Muscle of arm (tissue), 1 donor: ENCODE measurements at regions not wholly inside any gene's neighbourhood (a gene's known extent, or its start where the extent isn't known, plus 50 kb on each side); places are given as distances from the start of the nearest gene placed in this dataset.
"Not testable (repeated sequence)": the region's sequence is repeated elsewhere in the genome, so short reads cannot be mapped to it uniquely, and the experiment has no call there.

ENCODE experiments used
- DNase-seq: peaks from one replicate; pipeline ENCODE4 v3.0.0-alpha.2; 2013

DNA sequence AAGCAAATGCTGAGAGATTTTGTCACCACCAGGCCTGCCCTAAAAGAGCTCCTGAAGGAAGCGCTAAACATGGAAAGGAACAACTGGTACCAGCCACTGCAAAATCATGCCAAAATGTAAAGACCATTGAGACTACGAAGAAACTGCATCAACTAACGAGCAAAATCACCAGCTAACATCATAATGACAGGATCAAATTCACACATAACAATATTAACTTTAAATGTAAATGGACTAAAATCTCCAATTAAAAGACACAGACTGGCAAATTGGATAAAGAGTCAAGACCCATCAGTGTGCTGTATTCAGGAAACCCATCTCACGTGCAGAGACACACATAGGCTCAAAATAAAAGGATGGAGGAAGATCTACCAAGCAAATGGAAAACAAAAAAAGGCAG, 702.7 kb upstream of the INTU start:
- DNase-seq: not testable (repeated sequence)

DNA sequence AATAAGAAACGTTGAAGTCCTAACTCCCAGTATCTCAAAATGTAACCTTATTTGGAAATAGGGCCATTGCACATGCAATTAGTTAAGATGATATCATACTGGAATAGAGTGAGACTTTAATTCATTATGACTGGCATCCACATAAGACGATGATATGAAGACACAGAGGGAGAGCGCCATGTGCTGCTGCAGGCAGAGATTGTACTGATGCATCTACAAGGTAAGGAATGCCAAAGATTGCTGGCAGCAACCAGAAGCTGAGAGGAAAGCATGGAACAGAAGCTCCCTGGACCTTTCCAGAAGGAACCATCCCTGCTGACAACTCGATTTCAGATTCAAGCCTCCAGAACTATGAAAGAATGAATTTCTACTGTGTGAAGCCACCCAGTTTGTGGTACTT, 697.0 kb upstream of the INTU start:
- DNase-seq: no peak

DNA sequence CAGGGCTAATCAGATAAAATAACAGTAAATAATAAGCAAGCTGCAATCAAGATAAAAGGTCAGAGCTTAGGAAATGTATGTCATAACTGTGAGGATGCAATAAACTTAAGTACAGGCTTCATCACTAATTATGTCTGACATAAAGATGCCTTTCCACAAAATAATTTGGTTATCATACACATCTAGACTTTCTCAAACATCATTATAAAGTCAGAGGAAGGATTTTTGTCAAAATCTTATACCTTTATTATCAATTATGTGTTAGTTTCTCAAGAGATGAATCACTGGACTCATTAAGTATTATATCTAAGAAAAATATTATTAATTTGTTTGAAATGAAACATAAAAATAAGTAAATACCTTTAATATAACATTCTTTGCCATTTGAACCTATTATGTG, 695.4 kb upstream of the INTU start:
- DNase-seq: no peak

DNA sequence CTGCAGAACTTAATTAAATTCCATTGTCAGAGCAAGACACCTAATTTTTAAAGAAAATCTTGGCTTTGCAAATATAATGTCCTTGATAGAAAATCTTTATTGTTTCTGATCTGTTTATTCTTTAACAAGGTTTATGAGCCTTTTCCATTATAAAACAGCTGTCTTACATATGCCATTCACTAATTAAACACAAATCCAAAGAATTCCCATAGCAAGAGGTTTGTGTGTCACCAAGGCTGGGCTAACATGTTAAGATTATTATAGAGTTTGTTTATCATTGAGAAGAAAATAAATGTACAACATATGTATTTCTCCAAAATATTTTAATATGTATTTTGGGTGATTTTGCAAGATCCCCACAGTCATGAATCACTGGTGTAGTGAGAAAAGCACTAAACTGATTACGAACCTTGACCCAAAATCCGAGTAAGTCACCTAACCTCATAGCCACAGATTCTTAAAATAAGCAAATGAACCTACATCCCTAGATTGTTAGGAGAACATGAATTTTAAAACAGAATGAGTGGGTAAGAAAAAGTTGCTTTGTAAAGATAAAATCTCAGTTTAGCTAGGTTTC, 694.8 kb upstream of the INTU start:
- DNase-seq: no peak

DNA sequence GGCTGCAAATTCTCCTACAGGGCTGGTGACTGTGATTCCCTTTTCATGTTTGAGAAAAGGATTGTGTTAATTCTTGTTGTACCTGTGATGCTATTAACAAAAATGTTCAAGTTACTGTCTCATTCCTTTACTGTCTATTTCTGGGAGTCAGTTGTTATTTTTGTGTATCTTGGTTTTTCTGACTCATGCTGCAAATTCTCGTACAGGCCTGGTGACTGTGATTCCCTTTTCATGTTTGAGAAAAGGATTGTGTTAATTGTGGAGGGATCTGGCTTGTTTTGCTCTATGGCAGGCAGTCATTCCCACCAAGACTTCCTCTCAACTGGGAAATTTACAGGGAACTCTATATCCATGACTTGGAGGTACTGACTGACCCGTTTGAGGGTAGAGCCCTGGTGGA, 693.4 kb upstream of the INTU start:
- no peak for DNase-seq

DNA sequence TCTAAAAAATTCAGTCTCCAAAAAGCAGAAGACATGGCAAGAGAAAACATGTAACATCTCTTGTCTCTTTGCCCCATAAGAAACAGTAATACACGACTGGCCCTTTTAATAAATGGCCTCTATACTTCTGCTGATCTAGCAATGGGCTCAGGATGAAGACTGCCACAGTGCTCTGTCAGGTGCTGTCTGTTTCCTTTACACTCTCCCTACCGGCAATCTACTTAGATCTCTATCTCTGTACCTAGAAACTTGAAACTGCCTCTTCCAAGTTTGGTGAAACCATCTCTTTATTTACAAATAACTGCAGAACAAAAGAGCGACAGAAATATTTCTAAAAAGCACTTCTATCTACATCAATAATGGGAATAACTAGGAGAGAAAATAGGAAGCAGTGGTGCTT, 685.2 kb upstream of the INTU start:
- DNase-seq: no peak

DNA sequence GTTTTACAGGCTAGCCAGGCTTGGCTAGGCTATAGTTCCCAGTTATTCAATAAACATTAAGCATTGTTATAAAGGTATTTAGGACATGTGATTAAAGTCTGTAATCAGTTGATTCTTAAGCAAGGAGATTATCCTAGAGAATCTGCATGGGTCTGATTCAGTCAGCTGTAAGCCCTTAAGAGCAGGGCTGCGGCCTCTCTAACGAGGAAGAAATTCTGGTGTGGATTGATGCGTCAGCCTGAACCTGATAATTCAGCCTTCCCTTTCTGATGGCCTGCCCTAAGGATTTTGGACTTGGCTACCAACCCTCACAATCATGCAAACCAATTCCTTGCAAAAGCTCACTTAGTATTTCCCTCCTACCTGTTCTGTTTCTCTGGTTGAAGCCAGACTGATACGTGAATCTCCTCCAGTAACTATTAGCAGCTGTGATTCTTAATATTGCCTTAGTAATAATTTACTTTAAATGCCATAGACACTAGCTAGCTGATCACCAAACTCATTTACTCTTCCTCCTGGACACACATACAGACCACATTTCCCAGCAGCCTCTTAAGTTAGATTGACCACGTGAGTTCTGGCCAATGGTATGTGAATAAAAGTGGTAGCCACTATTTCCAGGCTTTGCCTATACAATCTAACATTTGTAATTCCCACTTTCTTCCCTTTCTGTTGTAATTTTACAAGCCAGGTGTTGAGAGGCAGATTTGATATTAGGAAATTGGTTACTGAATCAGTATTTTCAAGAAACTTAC, 678.0 kb upstream of the INTU start:
- no peak for DNase-seq

DNA sequence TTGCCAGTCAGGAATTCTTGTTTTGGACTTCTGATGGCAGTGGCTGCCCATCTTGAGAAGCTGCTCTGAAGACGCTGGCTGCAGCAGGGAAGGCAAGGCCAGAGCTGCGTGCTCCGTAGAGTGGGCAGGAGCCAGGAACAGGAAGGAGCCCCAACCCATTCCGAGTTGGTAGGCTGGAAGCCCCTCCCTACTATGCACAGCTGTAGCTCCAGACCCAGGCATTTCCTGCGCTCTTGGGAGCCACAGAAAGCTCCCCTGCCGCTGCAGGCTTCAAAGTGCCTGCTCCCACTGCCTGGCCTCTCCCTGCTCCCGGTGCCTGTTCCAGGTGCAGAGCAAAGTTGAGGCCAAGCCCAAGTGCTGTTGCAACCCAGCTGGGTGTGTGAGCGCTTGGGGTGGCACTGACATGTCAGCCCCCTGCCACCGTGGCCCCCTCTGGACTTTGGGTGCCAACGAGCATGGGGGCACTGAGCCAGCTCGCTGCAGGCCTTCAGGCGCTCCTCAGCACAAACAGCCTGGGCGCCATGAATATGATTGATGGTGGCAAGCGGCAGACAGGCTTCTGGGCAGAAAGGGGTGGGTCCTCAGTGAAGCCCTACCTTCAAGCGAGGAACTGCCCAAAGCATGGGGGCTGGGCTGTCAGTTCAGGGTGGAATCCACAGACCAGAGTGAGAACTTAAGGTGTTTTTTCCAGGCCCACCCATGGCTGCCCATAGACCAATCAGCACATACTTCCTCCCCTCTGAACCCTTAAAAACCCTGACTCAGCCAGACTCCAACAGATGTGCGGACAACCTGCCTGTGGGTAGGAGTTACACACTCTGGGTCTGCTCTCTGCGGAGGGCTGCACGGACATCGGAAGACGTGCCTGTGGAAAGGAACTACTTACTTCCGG, 677.2 kb upstream of the INTU start:
- DNase-seq: no peak

DNA sequence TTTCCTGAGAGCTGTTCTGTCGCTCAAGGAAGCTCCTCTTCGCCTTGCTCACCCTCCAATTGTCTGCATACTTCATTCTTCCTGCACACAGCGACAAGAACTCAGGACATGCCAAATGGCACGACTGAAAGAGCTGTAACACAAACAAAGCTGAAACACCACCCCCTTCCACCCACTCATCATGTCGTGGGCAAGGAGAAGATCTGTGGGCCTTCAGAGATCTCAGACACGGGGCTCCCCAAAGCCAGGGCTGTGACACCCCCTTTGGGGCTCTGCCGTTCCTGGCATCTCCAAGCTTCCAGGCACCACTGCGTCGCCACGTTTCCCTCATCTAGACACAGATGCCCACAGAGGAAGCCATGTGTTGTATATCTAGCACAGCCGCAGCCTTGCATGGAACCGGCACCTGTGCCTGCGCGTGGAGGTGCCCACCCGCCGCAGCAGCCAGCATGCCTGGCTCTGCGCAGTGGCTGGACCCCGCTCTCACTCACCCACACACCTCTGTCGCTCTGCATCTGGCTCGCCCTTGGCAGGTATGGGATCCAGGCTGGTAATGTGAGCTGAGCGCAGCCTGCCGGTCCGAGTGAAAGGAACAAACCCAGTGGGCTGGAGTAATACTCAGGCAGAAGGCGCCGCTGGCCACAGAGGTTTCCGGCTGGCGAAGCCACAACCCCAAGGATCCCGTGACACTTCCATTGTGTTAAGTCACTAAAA, 676.4 kb upstream of the INTU start:
- no peak for DNase-seq

DNA sequence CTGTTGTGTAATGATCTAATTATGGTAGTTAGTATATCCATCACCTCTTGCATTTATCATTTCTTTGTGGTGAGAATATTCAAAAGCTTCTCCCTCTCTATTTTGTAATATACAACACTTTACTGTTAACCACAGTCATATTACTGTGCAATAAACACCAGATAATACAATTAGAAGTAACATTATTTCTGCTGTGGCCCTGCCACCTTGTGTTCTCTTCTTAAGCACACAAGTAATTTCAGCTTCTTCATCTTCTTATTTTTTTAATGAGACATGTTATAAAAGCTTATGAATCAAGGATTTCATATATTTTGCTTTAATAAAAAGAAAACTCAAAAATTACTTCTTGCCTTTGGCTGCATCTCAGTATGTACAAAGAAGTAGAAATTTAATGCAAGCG, 675.2 kb upstream of the INTU start:
- no peak for DNase-seq

DNA sequence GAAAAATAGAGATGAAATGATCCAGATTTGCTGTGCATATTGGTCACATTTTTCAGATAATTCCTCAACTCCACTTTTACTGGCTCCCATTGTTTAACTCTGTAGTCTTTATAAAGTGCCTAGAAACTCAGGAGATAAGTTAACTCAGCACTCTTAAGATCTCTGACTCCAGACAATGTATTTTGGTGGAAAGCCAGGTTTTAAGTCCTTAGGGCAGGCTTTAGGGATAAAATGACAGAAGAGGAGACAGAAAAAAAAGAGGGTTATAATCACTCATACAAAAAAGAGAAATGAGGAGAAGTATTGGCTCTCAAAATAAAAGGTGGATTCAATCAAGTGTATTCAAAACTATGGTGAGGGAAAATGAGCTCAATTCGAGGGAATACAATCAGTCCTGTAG, 674.8 kb upstream of the INTU start:
- DNase-seq: no peak

DNA sequence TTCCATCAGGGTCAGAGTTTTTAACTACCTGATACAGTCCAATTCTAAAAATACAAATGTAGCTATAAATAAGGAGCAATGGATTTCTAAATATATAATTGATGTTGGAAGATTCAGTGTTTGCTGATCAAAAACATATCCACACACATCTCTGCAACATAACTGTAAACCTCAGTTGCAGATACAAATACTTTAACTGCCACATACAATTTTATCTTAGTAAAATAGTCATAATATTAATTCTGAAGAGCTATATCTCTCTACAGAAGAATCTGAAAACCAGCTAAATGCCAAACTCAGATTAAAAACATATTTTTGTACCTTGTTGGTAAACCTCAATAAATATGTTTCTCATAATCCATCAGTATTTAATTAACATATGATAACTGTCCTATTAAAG, 674.3 kb upstream of the INTU start:
- DNase-seq: no peak

DNA sequence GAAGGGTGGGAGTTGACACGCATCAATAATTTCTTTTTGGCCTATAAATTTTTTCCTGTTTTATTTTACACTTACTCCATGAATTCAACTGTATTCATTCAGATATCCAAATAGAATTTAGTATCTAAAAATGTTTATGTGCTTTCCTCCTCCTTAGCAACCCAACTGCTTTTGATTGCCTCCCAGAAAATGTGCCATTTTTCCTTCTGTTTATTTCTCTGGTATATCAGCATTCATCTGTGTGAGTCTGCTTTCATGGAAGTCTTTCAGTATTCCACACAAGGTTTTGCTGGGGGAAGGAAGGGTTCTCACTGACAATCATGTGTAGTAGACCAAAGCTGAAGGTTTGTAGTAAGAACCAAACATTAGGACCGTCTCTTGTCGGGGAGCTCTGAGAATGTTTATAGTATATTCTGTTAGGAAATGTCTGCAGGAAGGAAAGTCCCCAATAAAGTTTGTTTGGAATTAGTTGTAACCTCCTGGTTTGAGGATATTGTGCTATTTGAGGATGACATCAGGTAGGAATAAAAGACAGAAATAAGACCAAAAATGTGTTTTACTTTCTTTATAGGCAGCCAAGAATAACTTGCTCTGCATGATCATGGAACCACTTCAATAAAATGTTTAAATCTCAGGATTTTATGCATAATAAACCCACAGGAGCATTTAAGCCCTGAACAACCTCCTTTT, 673.6 kb upstream of the INTU start:
- no peak for DNase-seq

DNA sequence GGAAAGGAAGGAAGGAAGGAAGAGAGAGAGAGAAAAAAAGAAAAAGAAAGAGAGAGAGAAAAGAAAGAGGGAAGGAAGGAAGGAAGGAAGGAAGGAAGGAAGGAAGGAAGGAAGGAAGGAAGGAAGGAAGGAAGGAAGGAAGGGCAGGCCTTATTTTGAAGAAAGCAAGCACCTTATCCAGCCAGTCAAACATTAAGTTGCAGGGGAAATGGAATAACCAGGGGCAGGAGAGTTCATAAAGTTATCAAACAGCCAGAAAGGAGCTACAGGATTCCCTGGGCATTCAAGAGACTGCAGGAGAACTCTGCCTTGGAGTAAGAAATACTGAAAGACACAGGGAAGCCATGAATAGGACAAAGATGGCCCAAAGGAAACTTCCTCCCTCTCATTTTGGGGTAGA, 672.0 kb upstream of the INTU start:
- DNase-seq: no peak

DNA sequence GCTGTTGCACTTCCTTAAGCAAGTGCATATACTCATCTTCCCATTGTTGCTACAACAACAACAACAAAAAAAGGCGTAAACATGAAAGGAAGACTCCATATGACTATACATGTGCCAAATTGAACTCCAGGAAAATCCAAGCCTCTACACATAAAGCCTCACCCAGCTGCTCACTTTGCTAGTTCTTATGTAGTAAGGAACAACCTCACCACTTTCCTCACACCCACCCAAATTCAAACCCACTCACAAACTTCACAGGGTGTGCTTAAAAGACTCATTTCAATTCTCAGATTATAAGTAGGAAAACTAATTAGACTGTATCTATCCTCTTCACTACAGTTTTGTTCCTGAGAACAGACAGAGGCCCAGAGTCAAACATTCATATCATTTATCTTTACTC, 671.1 kb upstream of the INTU start:
- no peak for DNase-seq

DNA sequence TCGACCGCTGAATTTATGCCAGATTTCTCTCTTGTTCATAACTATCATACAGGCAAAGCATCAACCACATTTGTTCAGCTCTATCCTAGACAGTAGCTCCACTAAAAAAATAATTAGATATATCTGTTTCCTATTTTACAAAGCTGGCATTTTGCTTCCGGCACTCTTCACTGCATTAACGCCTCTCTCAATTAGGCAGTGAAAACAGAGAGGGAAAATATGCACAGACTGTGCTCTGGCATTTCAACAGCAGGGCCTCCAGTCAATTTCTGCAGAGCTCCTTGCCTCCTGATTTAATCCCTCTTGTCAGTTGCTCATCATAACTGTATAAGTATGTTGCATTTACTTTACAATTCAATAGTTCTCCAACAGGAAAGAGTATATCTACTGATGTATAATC, 666.9 kb upstream of the INTU start:
- no peak for DNase-seq

DNA sequence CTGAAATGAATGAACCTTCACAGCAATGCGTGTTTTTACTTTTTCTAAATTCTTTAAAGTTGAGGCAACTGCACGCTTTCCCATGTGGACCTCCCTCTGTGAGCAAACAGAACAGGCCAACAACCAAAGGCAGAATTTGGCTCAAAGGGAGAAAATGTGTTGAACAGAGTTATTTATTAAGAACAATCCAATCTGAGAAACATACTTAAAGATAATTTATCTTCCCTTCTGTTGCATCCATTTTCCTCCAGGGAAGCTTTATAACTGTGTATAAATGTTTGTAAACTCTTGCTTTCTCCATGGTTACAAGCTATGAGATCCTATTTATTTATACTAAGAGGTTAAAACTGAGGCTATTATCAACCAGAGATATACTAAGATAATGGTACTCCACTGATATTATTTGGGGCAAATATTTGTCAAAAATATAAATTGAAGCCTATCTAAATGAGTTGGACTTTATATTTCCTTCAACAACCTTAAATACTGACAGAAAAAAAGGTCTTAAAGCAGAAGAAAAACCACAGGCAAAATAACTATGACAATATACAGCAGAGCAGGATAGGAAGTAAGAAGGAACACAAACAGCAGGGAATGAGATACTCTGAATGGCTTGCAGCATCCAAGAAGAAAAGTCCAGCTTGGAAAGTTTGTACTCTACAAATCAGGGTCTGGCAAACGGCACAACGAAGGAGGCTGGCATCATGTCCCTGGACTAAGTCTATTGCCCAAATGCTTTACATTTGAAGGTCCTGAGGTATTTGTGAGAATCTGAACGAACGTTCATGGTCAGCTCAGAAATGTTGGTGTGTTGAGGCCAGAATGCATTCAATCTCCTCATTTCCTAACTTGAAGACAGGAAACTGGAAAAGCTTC, 663.2 kb upstream of the INTU start:
- DNase-seq: peak; percentile 76

DNA sequence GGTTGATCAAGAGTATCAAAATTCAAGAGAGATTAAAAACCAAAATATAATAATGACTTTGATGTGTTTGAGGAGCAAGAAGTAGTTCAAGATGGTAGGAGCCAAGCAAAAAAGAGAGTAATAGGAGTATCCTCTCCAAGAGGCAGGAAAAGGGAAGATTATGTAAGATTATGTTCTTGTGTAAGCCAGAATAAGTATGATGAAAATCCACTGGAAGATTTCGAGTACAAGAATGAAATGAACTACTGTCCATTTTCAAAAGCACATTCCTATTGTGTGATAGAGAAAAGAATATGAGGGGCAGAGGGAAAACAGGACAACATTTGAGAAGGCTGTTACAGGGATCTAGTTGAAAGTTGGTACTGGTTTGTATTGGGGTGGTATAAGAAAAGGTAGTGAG, 659.6 kb upstream of the INTU start:
- no peak for DNase-seq

DNA sequence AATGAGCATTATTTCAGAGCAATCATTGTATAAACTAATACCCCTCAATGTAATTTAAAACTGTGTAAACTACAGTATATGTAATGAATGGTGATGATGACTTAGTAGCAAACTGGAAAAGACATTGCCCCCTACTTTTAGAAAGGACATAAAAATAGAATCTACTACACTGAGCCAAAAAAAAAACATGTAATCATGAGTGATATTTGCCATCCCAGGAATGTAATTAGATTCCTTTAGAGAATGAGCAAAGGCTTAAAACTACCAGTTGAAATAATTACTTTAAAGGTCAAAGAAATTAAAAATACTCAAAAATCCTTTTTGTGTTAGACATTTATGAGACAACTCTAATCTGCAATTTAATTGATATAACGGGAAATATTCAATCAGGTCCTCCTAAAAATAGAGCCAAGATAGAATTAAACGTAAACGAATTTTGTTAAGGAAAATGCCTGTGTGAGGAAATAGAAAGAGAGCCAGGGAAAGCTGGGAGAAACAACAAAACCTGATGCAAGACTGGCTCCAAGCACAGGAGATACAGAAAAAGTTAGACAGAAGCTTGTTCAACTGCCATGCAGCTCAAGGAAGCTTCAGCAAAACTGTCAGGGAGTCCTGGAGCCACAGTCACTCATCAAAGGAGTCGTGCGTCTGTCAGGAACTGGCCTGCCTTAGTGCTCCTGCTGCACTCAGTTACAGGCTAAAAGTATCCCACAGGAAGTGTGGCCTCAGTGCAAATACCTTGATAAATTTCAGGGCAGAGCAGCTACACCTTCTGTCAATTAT, 655.7 kb upstream of the INTU start:
- no peak for DNase-seq

DNA sequence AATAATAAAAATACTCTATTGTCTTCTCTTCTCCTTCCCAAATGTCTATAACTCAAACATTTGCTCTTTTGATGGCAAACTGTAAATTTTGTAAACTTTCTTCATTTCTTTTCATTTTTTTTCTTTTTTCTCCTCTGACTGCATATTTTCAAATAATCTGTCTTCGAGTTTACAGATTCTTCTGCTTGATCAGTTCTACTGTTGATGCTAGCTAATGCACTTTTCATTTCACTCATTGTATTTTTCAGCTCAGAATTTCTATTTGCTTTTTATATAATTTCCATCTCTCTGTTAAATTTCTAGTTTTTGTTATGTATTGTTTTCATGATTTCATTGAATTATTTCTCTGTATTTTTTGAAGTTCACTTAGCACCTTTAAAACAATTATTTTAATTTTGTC, 646.8 kb upstream of the INTU start:
- DNase-seq: no peak
